H1 (cell line): ENCODE measurements at regions not wholly inside any gene's neighbourhood (a gene's known extent, or its start where the extent isn't known, plus 50 kb on each side); places are given as distances from the start of the nearest gene placed in this dataset.

Experiments
- CBX5 ChIP-seq: fragments of 300-800, 300-1000 bp; sonication (generic); IDR thresholded peaks from 2 replicates; pipeline ENCODE4 v1.7.1; 2016; ENCODE audit warnings: antibody characterized with exemption, low read length, low read depth
- POLR2A ChIP-seq, 2 experiments: IDR thresholded peaks; 1 replicate in 1 of 2; 2 replicates in 1 of 2; pipeline ENCODE4 v1.6.1; 2011; ENCODE audit warnings: low read depth in 2 of 2, low read length in 2 of 2, mild to moderate bottlenecking in 2 of 2; ENCODE audit errors: control extremely low read depth in 1 of 2
- RAD21 ChIP-seq, 2 experiments: IDR thresholded peaks in 1 of 2; conservative IDR thresholded peaks in 1 of 2; 2 replicates each; pipeline ENCODE4 v1.6.1; 2011; ENCODE audit warnings: low read depth in 2 of 2, low read length in 2 of 2, improper control_type of control experiment in 1 of 2, inconsistent platforms in 1 of 2, mild to moderate bottlenecking in 1 of 2, moderate library complexity in 1 of 2

- TF ChIP-seq RAD21 (IDR thresholded peaks at IDR 0.05 in 1 of 2, conservative IDR thresholded peaks at IDR 0.05 in 1 of 2; ENCODE audit: low read depth in 2 of 2, low read length in 2 of 2) (no peak), POLR2A (IDR thresholded peaks at IDR 0.05; ENCODE audit: control extremely low read depth in 1 of 2, low read depth in 2 of 2, low read length in 2 of 2) (no peak), CBX5 (no peak)
Measured at GRCh38 chr2:12616456-12617156, 100.1 kb upstream of the TRIB2 start.
